ENCODE measurements at regions not wholly inside any gene's neighbourhood (a gene's known extent, or its start where the extent isn't known, plus 50 kb on each side); places are given as distances from the start of the nearest gene placed in this dataset.
"Not testable (repeated sequence)": the region's sequence is repeated elsewhere in the genome, so short reads cannot be mapped to it uniquely, and the experiment has no call there.

DNA sequence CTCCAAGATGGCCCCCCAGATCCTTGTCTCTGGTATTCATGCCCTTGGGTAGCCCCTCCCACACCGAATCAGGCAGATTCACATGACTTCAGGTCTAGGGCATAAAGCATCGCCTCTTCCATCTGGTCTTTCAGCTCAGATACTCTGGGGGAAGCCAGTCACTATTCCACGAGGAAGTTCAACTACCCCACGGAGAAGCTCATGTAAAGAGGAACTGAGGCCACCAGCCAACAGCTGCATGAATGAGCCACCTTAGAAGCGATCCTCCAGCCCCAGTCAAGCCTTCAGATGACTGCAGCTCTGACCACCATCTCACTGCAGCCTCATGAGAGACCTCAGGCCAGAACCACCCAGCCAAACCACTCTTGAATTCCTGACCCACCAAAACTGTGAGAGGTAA lies 54.1 kb downstream of the SOCS3 start:
- Mint-ChIP-seq H3K27ac (no peak overlapping the region), H3K4me3 (no peak overlapping the region), H3K27me3 (no peaks in the 10 kb centered on the region)

DNA sequence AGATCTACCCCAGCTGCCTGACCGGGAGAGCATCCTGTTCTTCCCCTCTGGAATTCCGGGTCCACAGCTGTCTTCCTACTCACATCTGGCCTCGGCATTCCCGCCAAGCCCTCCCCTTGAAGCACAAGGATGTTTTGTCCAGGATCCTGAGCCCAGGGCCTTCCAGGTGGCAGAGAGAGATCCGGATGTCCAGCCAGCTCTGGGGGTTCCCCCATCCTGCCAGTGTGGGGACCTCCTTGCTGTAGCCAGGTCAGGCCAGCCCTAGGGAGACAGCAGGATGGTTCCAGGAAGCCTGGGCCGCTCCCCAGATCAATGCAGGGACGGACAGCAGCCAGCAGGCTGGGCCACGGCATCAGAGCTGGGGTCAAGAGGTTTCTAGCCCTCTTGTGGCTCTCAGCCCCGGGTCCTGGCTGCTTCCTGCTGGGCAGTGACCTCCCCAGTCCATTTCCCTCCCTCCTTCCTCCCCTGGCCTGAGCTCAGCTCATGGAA lies 55.3 kb downstream of the SOCS3 start:
- no peak overlapping the region for H3K27ac Mint-ChIP-seq
- H3K9me3 Mint-ChIP-seq, result peaks cover 0 to 4% of the 10 kb centered on the region in 2 donors
- H3K4me1 Mint-ChIP-seq, result peaks cover 8% of the 10 kb centered on the region
- ATAC-seq (no peak), DNase-seq (no peak)
- no peak overlapping the region for H3K4me3 Mint-ChIP-seq
- H3K27me3 Mint-ChIP-seq, result no peaks in the 10 kb centered on the region

More for the DNA sequence above, 54.1 kb downstream of the SOCS3 start:
- no peak for ATAC-seq
- Mint-ChIP-seq H3K4me1 (peaks cover 7% of the 10 kb centered on the region), H3K9me3 (peaks cover 0 to 4% of the 10 kb centered on the region in 2 donors)
- no peak for DNase-seq

DNA sequence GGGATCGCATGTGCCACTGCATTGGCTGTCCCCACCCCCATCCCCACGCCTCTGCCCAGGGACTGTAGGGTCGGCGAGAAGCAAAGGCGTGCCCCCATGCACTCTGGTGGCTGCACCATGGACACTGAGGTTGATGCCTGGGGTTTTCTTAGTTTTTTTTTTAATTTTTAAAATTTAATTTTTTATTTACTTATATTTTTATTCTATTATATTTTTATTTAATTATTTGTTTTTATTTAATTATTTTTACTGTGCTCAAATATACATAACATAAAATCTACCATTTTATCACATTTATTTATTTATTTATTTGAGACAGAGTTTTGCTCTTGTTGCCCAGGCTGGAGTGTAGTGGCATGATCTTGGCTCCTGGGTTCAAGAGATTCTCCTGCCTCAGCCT lies 57.4 kb downstream of the SOCS3 start:
- ATAC-seq (no peak), DNase-seq (no peak)
- no peak overlapping the region for H3K4me3 Mint-ChIP-seq
- H3K9me3 Mint-ChIP-seq, result peaks cover 0 to 4% of the 10 kb centered on the region in 2 donors
- peak overlapping the region in 1 of 2 donors; percentile 19 for H3K27ac Mint-ChIP-seq
- no peaks in the 10 kb centered on the region for H3K27me3 Mint-ChIP-seq
- peaks cover 10% of the 10 kb centered on the region for H3K4me1 Mint-ChIP-seq

DNA sequence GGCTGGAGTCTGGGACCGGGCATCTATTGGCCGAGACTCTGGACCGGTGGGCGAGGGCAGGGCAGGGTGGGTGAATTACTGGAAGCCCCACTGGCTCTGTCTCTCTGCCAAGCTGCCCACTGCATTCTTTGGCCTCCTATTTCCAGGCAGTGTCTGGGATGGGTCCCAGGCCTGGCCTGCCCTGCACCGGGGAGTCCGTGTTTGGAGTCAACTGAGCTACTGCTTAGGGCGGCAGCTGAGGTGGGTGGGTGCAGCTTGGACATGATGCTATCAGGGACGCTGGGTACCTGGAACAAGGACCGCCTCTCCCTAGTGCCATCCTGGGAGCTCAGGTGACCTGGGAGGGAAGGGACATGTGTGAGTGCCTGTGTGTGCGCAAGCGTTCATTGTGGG lies 58.1 kb downstream of the SOCS3 start:
- Mint-ChIP-seq H3K27ac (no peak overlapping the region), H3K27me3 (no peaks in the 10 kb centered on the region), H3K4me3 (no peak overlapping the region), H3K4me1 (peaks cover 14% of the 10 kb centered on the region), H3K9me3 (peaks cover 0 to 2% of the 10 kb centered on the region in 2 donors)
- ATAC-seq (no peak), DNase-seq (no peak)

DNA sequence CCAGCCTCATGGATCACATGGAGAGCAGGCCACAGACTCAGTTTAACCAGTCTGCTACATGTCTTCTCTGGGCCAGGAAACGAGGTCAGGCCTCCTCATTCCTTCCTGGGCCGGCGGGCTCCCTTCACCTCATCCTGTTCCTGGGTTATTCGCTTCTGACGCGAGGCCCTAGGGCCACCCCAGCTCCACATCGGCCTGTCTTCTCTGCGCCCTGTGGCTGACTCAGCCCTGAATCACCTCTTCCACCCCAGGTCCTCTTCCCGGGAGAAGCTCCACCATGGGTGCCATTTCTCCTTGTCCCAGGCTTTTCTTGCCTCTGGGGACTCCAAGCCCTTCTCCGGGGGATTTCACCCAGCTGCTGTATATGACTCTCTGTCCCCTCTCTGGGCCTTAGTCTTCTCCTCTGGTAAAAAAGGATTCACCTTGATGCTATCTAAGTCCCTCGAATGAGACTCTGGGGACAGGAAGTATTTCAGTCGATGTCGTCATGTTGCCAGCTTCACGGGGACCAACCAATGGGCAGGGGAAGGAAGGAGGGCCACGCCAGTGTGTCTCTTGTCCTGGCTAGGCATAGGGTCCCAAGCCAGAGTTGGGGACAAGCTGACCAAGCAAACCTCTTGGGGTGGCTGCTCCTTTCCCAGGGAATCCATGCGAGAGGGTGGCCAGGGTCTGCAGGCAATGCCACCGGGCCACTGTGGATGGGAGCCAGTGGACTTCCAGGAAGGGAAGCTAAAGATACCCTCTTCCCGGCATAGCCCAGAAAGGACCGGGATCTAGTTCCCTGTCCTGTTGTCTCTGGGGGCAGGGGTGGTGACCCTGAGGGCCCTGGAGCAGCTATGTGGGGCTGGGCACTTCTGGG lies 58.7 kb downstream of the SOCS3 start:
- Mint-ChIP-seq H3K27me3 (no peaks in the 10 kb centered on the region), H3K9me3 (no peaks in the 10 kb centered on the region), H3K4me3 (no peak overlapping the region), H3K27ac (peak overlapping the region; percentile 28 to 74), H3K4me1 (peaks cover 14% of the 10 kb centered on the region)
- DNase-seq (no peak), ATAC-seq (no peak)

DNA sequence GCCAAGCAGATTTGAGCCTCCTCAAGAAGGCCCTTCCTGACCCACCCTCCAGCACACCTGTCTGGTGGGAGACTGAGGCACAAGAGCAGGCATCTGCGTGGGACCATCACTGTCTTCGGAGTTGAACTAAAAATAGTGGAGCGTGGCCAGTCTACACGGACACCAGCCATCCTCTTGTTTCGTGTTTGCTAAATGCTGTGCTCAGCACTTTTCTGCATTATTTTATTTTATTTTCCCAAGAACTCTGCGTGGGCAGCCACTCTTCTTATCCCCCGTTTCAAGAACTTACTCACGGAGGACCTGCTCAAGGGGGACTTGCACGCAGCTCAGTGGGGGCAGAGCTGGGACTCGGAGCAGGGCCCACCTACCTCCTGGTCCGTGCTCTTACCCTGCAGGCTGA lies 60.8 kb downstream of the SOCS3 start:
- peaks cover 14% of the 10 kb centered on the region for H3K4me1 Mint-ChIP-seq
- H3K27me3 Mint-ChIP-seq, result no peaks in the 10 kb centered on the region
- no peaks in the 10 kb centered on the region for H3K9me3 Mint-ChIP-seq
- no peak for DNase-seq
- H3K4me3 Mint-ChIP-seq, result no peak overlapping the region
- H3K27ac Mint-ChIP-seq, result no peak overlapping the region
- no peak for ATAC-seq

DNA sequence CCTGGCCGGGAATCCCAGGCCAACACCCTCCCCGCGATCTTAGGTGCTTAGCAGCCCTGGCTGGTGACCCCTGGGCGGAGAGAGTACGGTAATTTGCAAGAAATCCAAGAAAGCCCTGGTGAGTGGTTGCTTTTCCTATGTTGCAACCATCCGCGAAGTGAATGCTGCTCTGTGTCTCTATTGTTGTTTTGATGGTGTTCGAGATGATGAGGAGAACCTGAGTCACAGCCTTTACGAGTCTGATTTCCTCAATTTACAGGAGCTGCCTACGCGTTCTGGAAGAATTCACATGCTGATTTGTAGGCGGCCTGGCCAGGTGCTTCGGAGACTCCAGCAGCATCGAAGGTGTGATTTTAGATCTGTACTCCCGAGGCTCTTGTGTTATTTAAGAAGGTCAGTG lies 63.3 kb downstream of the TMEM235 start:
- H3K4me1 Mint-ChIP-seq, result peaks cover 6% of the 10 kb centered on the region
- H3K27me3 Mint-ChIP-seq, result no peaks in the 10 kb centered on the region
- no peak for DNase-seq
- H3K27ac Mint-ChIP-seq, result no peak overlapping the region
- H3K9me3 Mint-ChIP-seq, result no peaks in the 10 kb centered on the region
- H3K4me3 Mint-ChIP-seq, result no peak overlapping the region
- ATAC-seq, result no peak

DNA sequence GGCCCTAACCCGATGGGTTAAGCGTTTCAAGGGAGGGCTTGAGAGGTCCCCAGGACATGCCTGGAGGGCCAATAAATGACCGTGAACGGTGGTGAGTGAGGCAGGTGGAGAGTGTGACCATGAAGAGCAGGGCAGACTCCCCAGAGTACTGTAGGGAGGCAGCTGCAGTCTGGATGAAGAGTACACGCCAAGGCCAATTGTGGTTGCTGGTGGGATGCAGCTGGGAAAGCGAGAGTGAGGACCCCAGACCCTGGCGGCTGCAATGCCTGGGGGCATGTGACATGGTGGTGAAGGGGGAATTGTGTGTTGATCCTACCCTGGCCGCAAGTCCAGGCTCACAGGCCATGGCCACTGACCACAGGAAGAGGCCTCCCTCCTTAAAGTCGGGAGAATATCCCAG lies 62.9 kb downstream of the TMEM235 start:
- peaks cover 6% of the 10 kb centered on the region for H3K4me1 Mint-ChIP-seq
- no peak for DNase-seq
- no peaks in the 10 kb centered on the region for H3K27me3 Mint-ChIP-seq
- no peak for ATAC-seq
- no peak overlapping the region for H3K4me3 Mint-ChIP-seq
- H3K27ac Mint-ChIP-seq, result no peak overlapping the region
- no peaks in the 10 kb centered on the region for H3K9me3 Mint-ChIP-seq

DNA sequence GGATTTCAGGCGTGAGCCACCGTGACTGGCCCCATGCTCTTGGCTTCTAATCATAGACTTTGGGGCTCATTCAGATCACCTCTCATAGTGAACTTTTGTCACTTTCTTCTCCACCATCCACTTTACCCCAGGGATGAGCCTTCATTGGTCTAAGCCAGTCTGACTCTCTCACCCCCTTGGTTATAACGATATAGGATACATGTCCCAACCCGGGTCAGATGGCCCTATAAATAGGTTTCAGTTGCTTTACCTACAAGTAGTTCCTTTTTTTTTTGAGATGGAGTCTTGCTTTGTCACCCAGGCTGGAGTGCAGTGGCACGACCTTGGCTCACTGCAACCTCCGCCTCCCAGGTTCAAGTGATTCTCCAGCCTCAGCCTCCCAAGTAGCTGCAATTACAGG lies 61.7 kb downstream of the TMEM235 start:
- not testable (repeated sequence) for ATAC-seq, H3K27me3 Mint-ChIP-seq, H3K4me1 Mint-ChIP-seq, DNase-seq, H3K4me3 Mint-ChIP-seq, H3K27ac Mint-ChIP-seq, H3K9me3 Mint-ChIP-seq

DNA sequence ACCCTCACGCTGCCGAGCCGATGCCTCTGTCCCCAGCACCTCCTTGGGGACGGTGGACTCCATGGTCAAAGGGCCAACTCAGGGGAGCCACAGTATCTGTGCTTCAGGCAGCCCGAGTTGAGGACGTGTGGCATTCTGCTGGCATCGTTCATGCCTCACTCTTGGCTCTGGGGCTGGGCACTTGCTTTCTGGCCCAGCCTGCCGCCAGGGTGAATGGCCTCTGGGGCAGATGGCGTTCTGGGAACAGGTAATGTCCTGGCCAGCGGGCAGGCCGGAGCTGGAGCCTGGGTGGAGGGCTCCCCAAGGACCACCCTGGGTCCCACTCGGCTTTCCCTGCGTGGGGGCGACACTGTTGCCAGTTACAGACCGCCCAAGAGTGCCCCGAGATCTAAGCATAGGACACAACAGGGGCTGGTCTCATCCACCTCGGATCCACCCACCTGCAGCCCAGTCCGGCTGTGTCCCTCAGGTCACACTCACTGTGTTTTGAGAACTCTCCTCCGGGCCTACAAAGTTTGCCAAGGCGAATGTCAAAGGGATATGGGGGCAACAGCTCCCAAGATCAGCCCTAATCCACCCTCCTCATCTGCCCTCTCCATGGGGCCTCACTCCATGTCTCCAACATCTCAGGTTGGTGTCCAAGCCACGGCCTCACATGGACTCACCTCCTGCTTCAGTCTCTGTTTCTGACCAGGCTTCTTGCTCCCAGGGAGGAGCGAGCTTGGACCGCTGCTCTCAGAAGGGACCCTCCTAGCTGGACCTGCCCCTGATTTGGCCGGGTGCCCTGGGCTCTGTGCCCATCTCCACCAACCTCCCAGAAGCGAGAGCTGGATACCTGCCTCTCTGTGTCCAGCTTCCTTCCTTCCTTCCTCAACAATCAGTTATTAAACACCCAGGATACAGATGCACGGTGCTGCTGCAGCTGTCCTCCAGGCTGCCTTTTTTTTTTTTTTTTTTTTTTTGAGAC lies 60.8 kb downstream of the TMEM235 start:
- H3K27me3 Mint-ChIP-seq, result no peaks in the 10 kb centered on the region
- H3K4me3 Mint-ChIP-seq, result no peak overlapping the region
- H3K27ac Mint-ChIP-seq, result no peak overlapping the region
- peaks cover under 1% of the 10 kb centered on the region for H3K4me1 Mint-ChIP-seq
- no peaks in the 10 kb centered on the region for H3K9me3 Mint-ChIP-seq
- ATAC-seq (no peak), DNase-seq (no peak)

DNA sequence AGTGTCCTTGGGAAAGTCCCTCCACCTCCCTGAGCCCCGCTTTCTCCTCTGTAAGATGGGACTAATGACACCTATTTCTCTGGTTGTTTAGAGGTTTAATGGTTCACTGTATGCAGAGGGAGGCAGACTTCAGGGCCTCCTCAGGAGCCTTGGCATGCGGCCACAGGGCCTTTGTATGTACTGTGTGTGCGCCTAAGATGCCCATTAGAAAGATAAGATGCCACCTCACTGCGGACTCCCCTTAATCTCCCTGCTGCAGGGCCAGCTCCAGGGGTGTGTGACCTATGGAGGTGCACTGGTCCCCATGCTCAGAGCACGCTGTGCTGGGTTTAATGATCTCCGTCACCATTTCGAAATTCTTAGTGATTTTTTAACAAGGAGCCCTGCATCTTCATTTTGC lies 59.3 kb downstream of the TMEM235 start:
- no peak for DNase-seq
- no peaks in the 10 kb centered on the region for H3K4me1 Mint-ChIP-seq

More for the DNA sequence above, 59.3 kb downstream of the TMEM235 start:
- H3K4me3 Mint-ChIP-seq, result no peak overlapping the region
- ATAC-seq, result no peak
- no peaks in the 10 kb centered on the region for H3K9me3 Mint-ChIP-seq
- H3K27ac Mint-ChIP-seq, result no peak overlapping the region
- no peaks in the 10 kb centered on the region for H3K27me3 Mint-ChIP-seq

Data from stimulated activated naive CD8-positive, alpha-beta T cell treated with anti-CD3 and anti-CD28 coated beads, Interleukin-15, amount 100 ng/mL, for 72 hours (primary cell).